KMS-11 (cell line): ENCODE measurements at regions not wholly inside any gene's neighbourhood (a gene's known extent, or its start where the extent isn't known, plus 50 kb on each side); places are given as distances from the start of the nearest gene placed in this dataset.

Experiments used
- H2AFZ ChIP-seq: fragments of 200-600 bp; sonication (generic); 2 replicates; pipeline ENCODE4 v1.6.1; 2016; ENCODE audit warnings: antibody characterized with exemption, mixed run types, low read depth
- H3K27ac ChIP-seq: fragments of 200-600 bp; sonication (generic); 2 replicates; pipeline ENCODE4 v1.6.1; 2016; ENCODE audit warnings: mild to moderate bottlenecking, mixed run types
- H3K27me3 ChIP-seq: fragments of 200-600 bp; sonication (generic); 2 replicates; pipeline ENCODE4 v1.6.1; 2017; ENCODE audit warnings: mild to moderate bottlenecking, low read depth, mixed run types, moderate library complexity; ENCODE audit not compliant: insufficient read depth
- H3K36me3 ChIP-seq: fragments of 200-600 bp; sonication (generic); 2 replicates; pipeline ENCODE4 v1.6.1; 2017; ENCODE audit warnings: mild to moderate bottlenecking, mixed run types; ENCODE audit not compliant: insufficient read depth
- H3K4me1 ChIP-seq: fragments of 200-600 bp; sonication (generic); 2 replicates; pipeline ENCODE4 v1.6.1; 2016; ENCODE audit warnings: mild to moderate bottlenecking, low read depth, mixed run types; ENCODE audit not compliant: poor library complexity, severe bottlenecking
- H3K4me2 ChIP-seq: fragments of 200-600 bp; sonication (generic); 2 replicates; pipeline ENCODE4 v1.7.0; 2016; ENCODE audit warnings: mild to moderate bottlenecking, mixed run types
- H3K4me3 ChIP-seq: fragments of 200-600 bp; sonication (generic); IDR thresholded peaks from 2 replicates; pipeline ENCODE4 v1.6.1; 2017; ENCODE audit warnings: low read depth, low read length, mixed read lengths; ENCODE audit not compliant: insufficient read depth
- H3K79me2 ChIP-seq: fragments of 200-600 bp; sonication (generic); 2 replicates; pipeline ENCODE4 v1.6.1; 2016; ENCODE audit warnings: low read depth, mixed run types; ENCODE audit not compliant: insufficient read depth
- H3K9ac ChIP-seq: fragments of 200-600 bp; sonication (generic); 2 replicates; pipeline ENCODE4 v1.6.1; 2016; ENCODE audit warnings: mild to moderate bottlenecking, mixed run types
- H4K20me1 ChIP-seq: fragments of 200-600 bp; sonication (generic); 2 replicates; pipeline ENCODE4 v1.6.1; 2016; ENCODE audit warnings: mild to moderate bottlenecking, mixed run types; ENCODE audit not compliant: insufficient read depth
- TF ChIP-seq, protein P1 (sequence below): fragments of 200-600 bp; sonication (generic); conservative IDR thresholded peaks from 2 replicates; pipeline ENCODE4 v1.6.1; 2017; ENCODE audit warnings: low read depth, mild to moderate bottlenecking, antibody characterized with exemption, low read length, moderate library complexity, mixed read lengths

- no peak overlapping the region for H3K4me2 ChIP-seq
Observed at GRCh38 chr6:39992861-39993622, 58.8 kb upstream of the MOCS1 start.

More at GRCh38 chr6:39992861-39993622, 58.8 kb upstream of the MOCS1 start:
- H3K4me3 ChIP-seq, result no peak overlapping the region
- H2AFZ ChIP-seq, result no peak overlapping the region
- no peaks in the 10 kb centered on the region for H3K4me1 ChIP-seq
- no peak overlapping the region for H3K27ac ChIP-seq
- no peaks in the 10 kb centered on the region for H3K36me3 ChIP-seq
- H4K20me1 ChIP-seq, result no peaks in the 10 kb centered on the region
- no peaks in the 10 kb centered on the region for H3K27me3 ChIP-seq
- TF ChIP-seq, protein P1, sequence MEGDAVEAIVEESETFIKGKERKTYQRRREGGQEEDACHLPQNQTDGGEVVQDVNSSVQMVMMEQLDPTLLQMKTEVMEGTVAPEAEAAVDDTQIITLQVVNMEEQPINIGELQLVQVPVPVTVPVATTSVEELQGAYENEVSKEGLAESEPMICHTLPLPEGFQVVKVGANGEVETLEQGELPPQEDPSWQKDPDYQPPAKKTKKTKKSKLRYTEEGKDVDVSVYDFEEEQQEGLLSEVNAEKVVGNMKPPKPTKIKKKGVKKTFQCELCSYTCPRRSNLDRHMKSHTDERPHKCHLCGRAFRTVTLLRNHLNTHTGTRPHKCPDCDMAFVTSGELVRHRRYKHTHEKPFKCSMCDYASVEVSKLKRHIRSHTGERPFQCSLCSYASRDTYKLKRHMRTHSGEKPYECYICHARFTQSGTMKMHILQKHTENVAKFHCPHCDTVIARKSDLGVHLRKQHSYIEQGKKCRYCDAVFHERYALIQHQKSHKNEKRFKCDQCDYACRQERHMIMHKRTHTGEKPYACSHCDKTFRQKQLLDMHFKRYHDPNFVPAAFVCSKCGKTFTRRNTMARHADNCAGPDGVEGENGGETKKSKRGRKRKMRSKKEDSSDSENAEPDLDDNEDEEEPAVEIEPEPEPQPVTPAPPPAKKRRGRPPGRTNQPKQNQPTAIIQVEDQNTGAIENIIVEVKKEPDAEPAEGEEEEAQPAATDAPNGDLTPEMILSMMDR, result no peak
- no peaks in the 10 kb centered on the region for H3K79me2 ChIP-seq
- no peak overlapping the region for H3K9ac ChIP-seq
